Activated B cell treated with CpG ODN at 0.5 μM for 24 hours (primary cell): ENCODE measurements at regions not wholly inside any gene's neighbourhood (a gene's known extent, or its start where the extent isn't known, plus 50 kb on each side); places are given as distances from the start of the nearest gene placed in this dataset.

Source experiments
- ATAC-seq: fragments of 200-7000 bp; cut with Tn5 transposase; one replicate; pipeline ENCODE4 v1.10.0; 2021; ENCODE audit warnings: low read depth, mild to moderate bottlenecking, moderate library complexity
- CTCF ChIA-PET: fragments of 350-600 bp; sonication (Branson Sonifier 250); formaldehyde crosslinking; loops from one replicate; lab custom pipeline; 2021; ENCODE audit warnings: antibody characterized with exemption; lab: Charles Lee
- POLR2A ChIA-PET: fragments of 350-600 bp; sonication (Branson Sonifier 250); formaldehyde crosslinking; loops from one replicate; lab custom pipeline; 2021; ENCODE audit warnings: antibody characterized with exemption; lab: Charles Lee
- DNase-seq: peaks from one replicate; pipeline ENCODE4 v3.0.0; 2022
- H3K27ac Mint-ChIP-seq: one replicate; pipeline ENCODE4 v1.8.0; 2020; ENCODE audit warnings: mixed read lengths
- H3K27me3 Mint-ChIP-seq: one replicate; pipeline ENCODE4 v1.8.0; 2021; ENCODE audit warnings: mixed read lengths
- H3K36me3 Mint-ChIP-seq: one replicate; pipeline ENCODE4 v1.8.0; 2021; ENCODE audit warnings: low read depth, mixed read lengths
- H3K4me1 Mint-ChIP-seq: one replicate; pipeline ENCODE4 v1.8.0; 2021; ENCODE audit warnings: mixed read lengths
- H3K4me3 Mint-ChIP-seq: one replicate; pipeline ENCODE4 v1.8.0; 2020; ENCODE audit warnings: mild to moderate bottlenecking, mixed read lengths
- H3K9me3 Mint-ChIP-seq: one replicate; pipeline ENCODE4 v1.8.0; 2020; ENCODE audit warnings: mixed read lengths
- CTCF ChIP-seq: fragments of 200-600 bp; IDR thresholded peaks from one replicate; pipeline ENCODE4 v1.8.0; 2022; ENCODE audit warnings: antibody characterized with exemption, mild to moderate bottlenecking
- intact Hi-C: fragments of 100-400 bp; cut with micrococcal nuclease; formaldehyde crosslinking; loops from one replicate; pipeline ENCODE4 v1.15.1; 2024

DNA sequence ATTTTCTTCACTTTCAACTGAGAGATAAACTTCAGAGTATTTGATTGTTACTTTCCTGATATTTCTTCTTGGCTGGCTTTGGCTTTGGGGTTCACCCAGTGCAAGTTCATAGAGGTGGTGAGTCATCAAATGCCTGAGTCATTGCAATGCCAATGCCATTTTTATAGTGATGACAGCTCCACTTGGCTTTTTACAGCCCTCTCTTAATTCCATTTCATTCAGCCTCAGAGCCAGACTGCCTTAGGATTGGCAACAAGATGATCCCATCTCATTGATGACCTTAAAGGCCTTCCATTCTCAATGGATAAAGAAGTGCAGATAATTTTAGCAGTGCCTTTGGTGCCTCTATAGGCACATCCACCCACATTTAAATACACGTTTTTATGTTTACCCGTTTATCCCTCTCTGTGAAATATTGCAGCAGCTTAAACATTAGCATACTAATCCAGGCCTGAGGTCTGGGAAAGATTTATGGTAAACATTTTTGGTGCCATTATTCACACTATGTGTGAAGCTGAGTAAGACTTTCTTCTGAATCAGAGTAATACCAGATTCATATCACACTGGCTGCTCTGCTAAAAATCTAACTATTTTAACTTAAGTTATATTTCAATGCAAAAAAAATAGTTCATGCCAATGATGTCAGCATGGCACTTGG, 88.9 kb upstream of the TYRP1 start:
- no peak for TF ChIP-seq CTCF
- intact Hi-C loops, result no loop called here
- Mint-ChIP-seq H3K27me3 (no peaks in the 10 kb centered on the region), H3K4me1 (no peaks in the 10 kb centered on the region), H3K27ac (no peak overlapping the region), H3K4me3 (no peak overlapping the region), H3K36me3 (no peaks in the 10 kb centered on the region), H3K9me3 (peaks cover 5% of the 10 kb centered on the region)
- ChIA-PET CTCF (no interaction called here), POLR2A (no interaction called here)
- no peak for ATAC-seq
- DNase-seq, result no peak

DNA sequence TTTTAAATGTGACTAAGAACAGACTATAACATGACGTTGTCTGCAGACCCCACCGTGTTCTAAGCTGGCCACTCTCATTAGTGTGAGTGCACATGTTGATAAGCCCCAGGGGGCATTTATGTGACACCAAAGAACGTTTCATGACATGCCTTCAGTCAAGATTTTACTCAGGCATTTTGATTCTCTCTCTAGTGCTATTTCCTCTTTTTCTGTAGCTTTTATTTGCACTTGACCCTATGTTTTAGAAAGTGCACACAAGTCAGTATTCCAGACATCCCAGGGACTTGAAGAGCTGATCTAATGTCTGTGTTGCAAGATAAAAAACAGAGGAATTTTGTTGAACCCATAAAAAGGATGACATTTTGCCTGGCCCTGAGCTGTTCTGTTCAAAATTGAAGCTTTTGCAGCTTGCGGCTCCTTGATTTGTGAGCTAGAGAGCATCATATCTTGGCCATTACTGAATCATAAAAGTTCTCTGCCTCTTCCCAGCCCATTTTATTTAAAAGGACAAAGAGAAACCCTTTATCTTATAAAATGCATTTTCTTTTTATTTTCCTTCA, 80.9 kb upstream of the TYRP1 start:
- ATAC-seq, result no peak
- intact Hi-C loops, result no loop called here
- Mint-ChIP-seq H3K4me1 (no peaks in the 10 kb centered on the region), H3K9me3 (peaks cover 9% of the 10 kb centered on the region), H3K36me3 (no peaks in the 10 kb centered on the region), H3K4me3 (no peak overlapping the region), H3K27ac (no peak overlapping the region), H3K27me3 (no peaks in the 10 kb centered on the region)
- CTCF ChIA-PET, result no interaction called here
- no peak for TF ChIP-seq CTCF
- POLR2A ChIA-PET, result no interaction called here
- DNase-seq, result no peak

DNA sequence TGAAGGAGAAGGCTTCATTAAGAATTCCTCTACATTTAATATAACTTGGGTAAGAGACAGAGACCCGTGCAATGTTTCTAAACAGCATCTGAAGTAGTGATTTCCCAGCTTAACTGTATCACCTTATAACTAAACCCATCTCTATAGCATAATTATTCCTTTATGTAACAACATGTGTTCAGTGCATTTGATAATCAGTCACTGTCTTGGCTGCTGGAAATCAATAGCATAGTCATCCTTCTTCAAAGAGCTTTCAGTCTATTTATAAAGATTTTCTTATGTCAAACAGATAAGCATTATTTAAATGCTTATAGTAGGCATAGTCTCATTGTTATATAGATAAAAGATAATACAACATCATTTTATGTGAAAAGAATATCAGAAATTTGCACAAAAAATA, 80.1 kb upstream of the TYRP1 start:
- ChIA-PET POLR2A (no interaction called here), CTCF (no interaction called here)
- H3K27me3 Mint-ChIP-seq, result no peaks in the 10 kb centered on the region
- H3K36me3 Mint-ChIP-seq, result no peaks in the 10 kb centered on the region
- H3K4me1 Mint-ChIP-seq, result no peaks in the 10 kb centered on the region
- no peak overlapping the region for H3K27ac Mint-ChIP-seq
- TF ChIP-seq CTCF, result no peak
- H3K9me3 Mint-ChIP-seq, result peaks cover 9% of the 10 kb centered on the region
- DNase-seq (no peak), ATAC-seq (no peak)
- H3K4me3 Mint-ChIP-seq, result no peak overlapping the region
- intact Hi-C loops, result no loop called here

GRCh38 chr9:12614488-12614887, 78.7 kb upstream of the TYRP1 start:
- no peak for TF ChIP-seq CTCF
- no peak for ATAC-seq
- intact Hi-C loops, result no loop called here
- Mint-ChIP-seq H3K9me3 (peaks cover 6% of the 10 kb centered on the region), H3K27ac (no peak overlapping the region), H3K4me3 (no peak overlapping the region), H3K27me3 (no peaks in the 10 kb centered on the region), H3K4me1 (no peaks in the 10 kb centered on the region), H3K36me3 (no peaks in the 10 kb centered on the region)
- no peak for DNase-seq
- POLR2A ChIA-PET, result no interaction called here
- CTCF ChIA-PET, result no interaction called here

GRCh38 chr9:12618956-12619355, 74.2 kb upstream of the TYRP1 start:
- Mint-ChIP-seq H3K27ac (no peak overlapping the region), H3K4me1 (no peaks in the 10 kb centered on the region), H3K9me3 (peaks cover 4% of the 10 kb centered on the region), H3K36me3 (no peaks in the 10 kb centered on the region), H3K27me3 (no peaks in the 10 kb centered on the region), H3K4me3 (no peak overlapping the region)
- ATAC-seq (no peak), DNase-seq (no peak)
- intact Hi-C loops, result no loop called here
- TF ChIP-seq CTCF, result no peak
- ChIA-PET POLR2A (no interaction called here), CTCF (no interaction called here)
